GM21515 (cell line): ENCODE measurements at regions not wholly inside any gene's neighbourhood (a gene's known extent, or its start where the extent isn't known, plus 50 kb on each side); places are given as distances from the start of the nearest gene placed in this dataset.

Experiments
- ATAC-seq: cut with Tn5 transposase; IDR thresholded peaks from one replicate; pipeline ENCODE4 v1.9.1; 2021; ENCODE audit not compliant: unreplicated experiment

- no peak for ATAC-seq
Observed at GRCh38 chr18:24976502-24976901, 375.5 kb downstream of the ZNF521 start.

GRCh38 chr18:24979235-24979634 lies 372.7 kb downstream of the ZNF521 start:
- no peak for ATAC-seq

- ATAC-seq: no peak
Observed at GRCh38 chr18:24982831-24983230, 369.1 kb downstream of the ZNF521 start.

GRCh38 chr18:24983566-24984139 lies 368.3 kb downstream of the ZNF521 start:
- no peak for ATAC-seq

- no peak for ATAC-seq
Observed at GRCh38 chr18:24985586-24985985, 366.4 kb downstream of the ZNF521 start.

GRCh38 chr18:24986666-24987302 lies 365.2 kb downstream of the ZNF521 start:
- no peak for ATAC-seq

- no peak for ATAC-seq
Observed at GRCh38 chr18:24987303-24988252, 364.4 kb downstream of the ZNF521 start.

GRCh38 chr18:24988253-24988840 lies 363.6 kb downstream of the ZNF521 start:
- no peak for ATAC-seq

- ATAC-seq: no peak
Observed at GRCh38 chr18:24989760-24990593, 362.0 kb downstream of the ZNF521 start.

GRCh38 chr18:24990671-24991134 lies 361.3 kb downstream of the ZNF521 start:
- ATAC-seq: no peak

- ATAC-seq: no peak
Observed at GRCh38 chr18:24991141-24992060, 360.6 kb downstream of the ZNF521 start.

GRCh38 chr18:24992491-24992890 lies 359.5 kb downstream of the ZNF521 start:
- no peak for ATAC-seq

GRCh38 chr18:24993628-24994027 lies 358.3 kb downstream of the ZNF521 start:
- ATAC-seq: no peak

GRCh38 chr18:24995056-24995455 lies 356.9 kb downstream of the ZNF521 start:
- ATAC-seq: no peak

GRCh38 chr18:24995755-24996154 lies 356.2 kb downstream of the ZNF521 start:
- no peak for ATAC-seq

- no peak for ATAC-seq
Observed at GRCh38 chr18:24999650-25000267, 352.2 kb downstream of the ZNF521 start.

GRCh38 chr18:25001803-25002202 lies 350.2 kb downstream of the ZNF521 start:
- ATAC-seq: no peak

GRCh38 chr18:25005541-25006403 lies 346.2 kb downstream of the ZNF521 start:
- no peak for ATAC-seq
